ENCODE measurements at regions not wholly inside any gene's neighbourhood (a gene's known extent, or its start where the extent isn't known, plus 50 kb on each side); places are given as distances from the start of the nearest gene placed in this dataset.

DNA sequence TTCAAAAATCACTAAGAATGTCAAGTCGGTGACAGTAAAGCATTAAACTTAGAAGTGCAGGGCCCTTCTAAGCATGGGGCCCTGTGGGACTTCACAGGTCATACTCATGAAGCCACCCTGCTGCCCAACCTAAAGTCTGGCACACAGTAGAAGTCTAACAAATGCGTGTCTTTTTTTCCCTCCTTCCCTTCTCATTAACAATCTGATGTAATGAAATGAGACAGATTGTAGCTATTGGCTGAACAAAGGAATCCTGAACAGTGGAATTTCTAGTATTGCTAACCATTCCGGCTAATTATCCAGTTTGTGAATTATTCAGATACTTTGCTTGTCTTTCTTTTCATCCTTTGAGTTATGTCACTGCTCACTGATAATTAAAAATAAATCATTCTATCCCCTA is 369.9 kb downstream of the WDR11 start:
- TF ChIP-seq EZH2 (IDR thresholded peaks at IDR 0.05; ENCODE audit: borderline replicate concordance, insufficient read depth, low read length, poor library complexity, severe bottlenecking), result no peak
- TF ChIP-seq CTCF (IDR thresholded peaks at IDR 0.05; ENCODE audit: poor library complexity, severe bottlenecking), result no peak
